Tibial nerve (tissue), 4 donors: ENCODE measurements at regions not wholly inside any gene's neighbourhood (a gene's known extent, or its start where the extent isn't known, plus 50 kb on each side); places are given as distances from the start of the nearest gene placed in this dataset.

ENCODE experiments used
- DNase-seq, 2 donors: peaks; one replicate each; pipeline ENCODE4 v3.0.0-alpha.2; 2019; ENCODE audit warnings: low spot score in 2 of 2
- H3K27ac ChIP-seq, 4 donors: fragments of 200-600 bp; sonication (generic) in 3 of 4; one replicate each; pipeline ENCODE4 v1.5.1; 2017 to 2019; ENCODE audit warnings: mild to moderate bottlenecking in 1 of 4
- H3K27me3 ChIP-seq, 2 donors: fragments of 200-600 bp; sonication (generic) in 1 of 2; one replicate each; pipeline versions ENCODE4 v1.5.1 to v1.6.0; 2017 to 2019
- H3K36me3 ChIP-seq, 3 donors: fragments of 200-600 bp; sonication (generic); one replicate each; pipeline ENCODE4 v1.5.1; 2018 to 2019
- H3K4me1 ChIP-seq, 4 donors: fragments of 200-600 bp; sonication (generic) in 3 of 4; one replicate each; pipeline ENCODE4 v1.5.1; 2017 to 2019
- H3K4me3 ChIP-seq, 4 donors: fragments of 200-600 bp; sonication (generic) in 3 of 4; one replicate each; pipeline ENCODE4 v1.5.1; 2017 to 2019; ENCODE audit warnings: mild to moderate bottlenecking in 1 of 4, moderate library complexity in 1 of 4
- H3K9me3 ChIP-seq, 4 donors: fragments of 200-600 bp; sonication (generic) in 3 of 4; one replicate each; pipeline ENCODE4 v1.5.1; 2017 to 2019
- EP300 ChIP-seq, 2 donors: sonication (generic); formaldehyde crosslinking; IDR thresholded peaks; one replicate each; pipeline ENCODE4 v1.6.1; 2017; ENCODE audit warnings: antibody characterized with exemption in 2 of 2, mild to moderate bottlenecking in 1 of 2
- POLR2A ChIP-seq, 2 donors: fragments of 450-650 bp; IDR thresholded peaks; one replicate each; pipeline ENCODE4 v1.6.1; 2017; ENCODE audit warnings: antibody characterized with exemption in 2 of 2, mild to moderate bottlenecking in 2 of 2, moderate library complexity in 2 of 2
- WGBS, 2 donors: methylation state at CpG; one replicate each; pipeline ENCODE4 v1.1.5; 2018; 5-methylcytosine and 5-hydroxymethylcytosine counted together
- TF ChIP-seq, protein P1 (sequence below), 5 experiments: fragments of 200-600 bp in 3 of 5; fragments of 450-650 bp in 2 of 5; sonication (generic) in 3 of 5; IDR thresholded peaks; one replicate each; pipeline ENCODE4 v1.5.1; 2016 to 2019; ENCODE audit warnings: antibody characterized with exemption in 5 of 5, mild to moderate bottlenecking in 3 of 5, moderate library complexity in 2 of 5

DNA sequence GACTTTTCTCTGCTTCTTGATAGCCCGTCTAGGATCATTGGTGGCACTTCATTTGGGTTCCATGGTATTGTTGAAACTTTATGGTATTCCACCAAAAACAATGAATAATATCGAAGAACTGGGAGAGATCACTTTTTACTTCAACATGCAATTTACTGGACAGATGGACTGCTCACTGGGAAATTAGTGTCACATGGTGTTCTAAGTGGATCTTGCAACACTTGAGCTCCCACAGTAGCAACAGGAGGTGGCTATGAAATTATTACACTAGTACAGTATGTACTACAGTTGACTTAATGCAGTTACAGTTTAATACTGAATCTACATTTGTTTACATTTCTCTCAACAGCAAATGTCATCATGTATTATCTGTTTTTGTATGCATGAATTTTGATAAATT lies 997.3 kb downstream of the REEP3 start:
- H3K27ac ChIP-seq, result no peak overlapping the region
- no peaks in the 10 kb centered on the region for H3K4me1 ChIP-seq
- TF ChIP-seq, protein P1, sequence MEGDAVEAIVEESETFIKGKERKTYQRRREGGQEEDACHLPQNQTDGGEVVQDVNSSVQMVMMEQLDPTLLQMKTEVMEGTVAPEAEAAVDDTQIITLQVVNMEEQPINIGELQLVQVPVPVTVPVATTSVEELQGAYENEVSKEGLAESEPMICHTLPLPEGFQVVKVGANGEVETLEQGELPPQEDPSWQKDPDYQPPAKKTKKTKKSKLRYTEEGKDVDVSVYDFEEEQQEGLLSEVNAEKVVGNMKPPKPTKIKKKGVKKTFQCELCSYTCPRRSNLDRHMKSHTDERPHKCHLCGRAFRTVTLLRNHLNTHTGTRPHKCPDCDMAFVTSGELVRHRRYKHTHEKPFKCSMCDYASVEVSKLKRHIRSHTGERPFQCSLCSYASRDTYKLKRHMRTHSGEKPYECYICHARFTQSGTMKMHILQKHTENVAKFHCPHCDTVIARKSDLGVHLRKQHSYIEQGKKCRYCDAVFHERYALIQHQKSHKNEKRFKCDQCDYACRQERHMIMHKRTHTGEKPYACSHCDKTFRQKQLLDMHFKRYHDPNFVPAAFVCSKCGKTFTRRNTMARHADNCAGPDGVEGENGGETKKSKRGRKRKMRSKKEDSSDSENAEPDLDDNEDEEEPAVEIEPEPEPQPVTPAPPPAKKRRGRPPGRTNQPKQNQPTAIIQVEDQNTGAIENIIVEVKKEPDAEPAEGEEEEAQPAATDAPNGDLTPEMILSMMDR (IDR thresholded peaks at IDR 0.05), result no peak
- TF ChIP-seq POLR2A (IDR thresholded peaks at IDR 0.05) (no peak), EP300 (IDR thresholded peaks at IDR 0.05) (no peak)
- H3K27me3 ChIP-seq, result no peaks in the 10 kb centered on the region
- DNase-seq, result no peak
- H3K9me3 ChIP-seq, result no peaks in the 10 kb centered on the region
- no peaks in the 10 kb centered on the region for H3K36me3 ChIP-seq
- WGBS, 2 donors, result 62 to 93% methylated on average over 2 of the region's 2 CpGs
- no peak overlapping the region for H3K4me3 ChIP-seq

DNA sequence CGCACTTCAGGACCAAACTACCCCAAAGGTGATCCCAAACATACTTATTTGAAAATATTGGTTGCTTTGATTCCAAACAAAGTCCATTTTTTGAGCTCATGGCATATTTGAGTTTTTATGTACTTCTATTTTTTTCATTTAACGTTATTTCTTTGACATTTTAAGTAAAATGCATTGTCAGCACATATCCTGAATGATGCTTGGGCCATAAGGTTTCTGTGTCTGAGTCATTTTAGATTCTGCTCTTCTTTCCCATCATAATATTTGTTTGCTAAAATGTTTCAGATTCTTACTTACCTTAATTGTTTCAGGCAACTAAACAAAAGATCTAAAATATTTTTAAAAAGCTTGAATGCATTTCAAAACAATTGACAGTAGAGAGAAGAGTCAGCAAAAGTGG lies 998.2 kb downstream of the REEP3 start:
- H3K4me1 ChIP-seq, result no peaks in the 10 kb centered on the region
- no peaks in the 10 kb centered on the region for H3K9me3 ChIP-seq
- no peak overlapping the region for H3K4me3 ChIP-seq
- WGBS, 2 donors, result 49 to 57% methylated on average over 2 of the region's 2 CpGs
- H3K27ac ChIP-seq, result no peak overlapping the region
- no peaks in the 10 kb centered on the region for H3K27me3 ChIP-seq
- no peak for DNase-seq
- TF ChIP-seq EP300 (IDR thresholded peaks at IDR 0.05) (no peak), POLR2A (IDR thresholded peaks at IDR 0.05) (no peak)
- TF ChIP-seq, protein P1 (IDR thresholded peaks at IDR 0.05), result no peak
- no peaks in the 10 kb centered on the region for H3K36me3 ChIP-seq

DNA sequence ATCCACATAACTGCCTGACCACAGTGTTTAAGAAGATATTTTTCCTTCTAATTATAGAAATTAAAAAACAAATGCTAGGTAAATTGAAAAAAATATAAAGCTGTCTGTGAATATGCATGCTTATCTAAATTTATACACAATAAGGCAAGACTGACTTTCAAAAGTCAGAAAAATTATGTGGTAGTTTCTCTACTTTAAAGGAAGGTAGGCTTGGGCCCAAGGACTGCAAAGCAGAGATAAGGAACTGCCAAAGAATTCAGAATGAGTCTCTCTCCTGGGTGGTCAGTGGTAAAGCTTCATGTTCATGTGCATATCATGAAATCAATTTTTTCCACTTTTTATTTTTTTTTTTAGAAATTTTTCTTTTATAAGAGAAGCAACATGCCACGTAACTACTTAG lies 998.6 kb downstream of the REEP3 start:
- no peaks in the 10 kb centered on the region for H3K4me1 ChIP-seq
- H3K27me3 ChIP-seq, result no peaks in the 10 kb centered on the region
- no peak for TF ChIP-seq POLR2A (IDR thresholded peaks at IDR 0.05)
- TF ChIP-seq, protein P1 (IDR thresholded peaks at IDR 0.05), result no peak
- no peak for TF ChIP-seq EP300 (IDR thresholded peaks at IDR 0.05)
- H3K27ac ChIP-seq, result no peak overlapping the region
- no peak for DNase-seq
- no peaks in the 10 kb centered on the region for H3K9me3 ChIP-seq
- H3K4me3 ChIP-seq, result no peak overlapping the region
- 86 to 88% methylated on average over 1 of the region's 1 CpG for WGBS, 2 donors
- no peaks in the 10 kb centered on the region for H3K36me3 ChIP-seq

DNA sequence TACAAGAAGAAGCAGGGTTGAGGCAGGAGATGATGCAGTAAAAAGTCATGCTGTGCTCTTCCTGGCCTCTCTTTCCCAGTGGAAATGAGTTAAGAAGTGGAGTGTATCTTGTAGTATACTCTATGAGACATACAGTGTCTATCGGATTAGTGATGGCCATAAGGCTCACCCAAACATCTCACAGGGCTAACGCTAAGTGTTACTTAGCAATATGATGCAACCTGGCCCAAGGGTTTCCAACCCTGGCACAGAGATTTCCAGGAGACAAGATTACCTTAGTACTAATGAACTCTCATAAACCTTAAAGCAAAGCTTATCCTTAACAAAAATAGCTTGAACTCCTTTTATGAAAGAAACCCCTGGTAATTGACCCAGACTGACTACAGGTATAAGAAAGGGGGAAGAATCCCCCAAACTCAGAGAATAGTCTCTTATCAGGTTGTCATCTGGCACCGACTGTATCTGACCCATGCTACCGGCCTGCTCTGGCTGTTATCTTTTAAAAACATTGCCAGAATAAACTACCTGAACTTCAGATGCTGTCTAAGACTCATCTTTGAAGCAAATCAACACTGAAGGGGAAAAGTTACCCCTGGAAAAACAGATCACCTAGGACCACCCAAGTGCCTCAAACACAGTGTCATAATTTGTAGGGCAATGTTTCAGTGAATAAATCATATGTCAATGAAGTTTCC lies 1002.0 kb downstream of the REEP3 start:
- Histone ChIP-seq H3K27me3 (no peaks in the 10 kb centered on the region), H3K9me3 (no peaks in the 10 kb centered on the region), H3K36me3 (no peaks in the 10 kb centered on the region), H3K4me3 (no peak overlapping the region), H3K4me1 (no peaks in the 10 kb centered on the region), H3K27ac (no peak overlapping the region)
- TF ChIP-seq POLR2A (IDR thresholded peaks at IDR 0.05) (no peak), EP300 (IDR thresholded peaks at IDR 0.05) (no peak)
- TF ChIP-seq, protein P1 (IDR thresholded peaks at IDR 0.05), result no peak
- 89 to 94% methylated on average over 4 of the region's 4 CpGs for WGBS, 2 donors
- DNase-seq, result no peak

DNA sequence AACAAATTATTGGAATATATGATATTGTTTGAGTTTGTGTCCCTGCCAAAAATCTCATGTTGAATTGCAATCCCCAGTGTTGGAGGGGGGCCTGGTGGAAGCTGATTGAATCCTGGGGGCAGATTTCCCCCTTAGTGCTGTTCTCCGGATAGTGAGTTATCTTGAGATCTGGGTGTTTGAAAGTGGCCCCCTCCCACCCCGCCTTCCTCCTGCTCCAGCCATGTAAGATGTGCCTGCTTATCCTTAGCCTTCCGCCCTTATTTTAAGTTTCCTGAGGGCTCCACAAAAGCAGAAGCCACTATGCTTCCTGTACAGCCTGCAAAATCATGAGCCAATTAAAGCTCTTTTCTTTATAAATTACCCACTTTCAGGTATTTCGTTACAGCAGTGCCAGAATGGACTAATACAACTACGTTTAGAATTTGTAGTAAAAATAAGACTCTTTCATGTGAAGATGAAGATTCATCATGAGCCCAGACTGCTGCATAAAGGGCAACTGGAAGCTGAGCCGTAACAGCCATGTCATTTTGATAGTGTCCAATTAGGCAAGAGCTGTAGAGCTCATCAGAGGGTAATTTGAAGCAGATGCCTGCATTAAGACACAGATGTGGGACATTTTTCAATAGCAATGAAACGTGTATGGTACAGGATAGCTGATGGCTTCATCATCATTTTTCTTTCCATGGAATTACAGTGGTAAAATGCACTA lies 1007.2 kb downstream of the REEP3 start:
- DNase-seq, result no peak
- H3K27ac ChIP-seq, result no peak overlapping the region
- no peak overlapping the region for H3K4me3 ChIP-seq
- no peaks in the 10 kb centered on the region for H3K9me3 ChIP-seq
- H3K36me3 ChIP-seq, result no peaks in the 10 kb centered on the region
- H3K4me1 ChIP-seq, result no peaks in the 10 kb centered on the region
- WGBS, 2 donors, result 61 to 66% methylated on average over 7 of the region's 7 CpGs
- no peaks in the 10 kb centered on the region for H3K27me3 ChIP-seq
- TF ChIP-seq EP300 (IDR thresholded peaks at IDR 0.05) (no peak), POLR2A (IDR thresholded peaks at IDR 0.05) (no peak)
- TF ChIP-seq, protein P1 (IDR thresholded peaks at IDR 0.05), result no peak
